ENCODE measurements at regions not wholly inside any gene's neighbourhood (a gene's known extent, or its start where the extent isn't known, plus 50 kb on each side); places are given as distances from the start of the nearest gene placed in this dataset.
"Not testable (repeated sequence)": the region's sequence is repeated elsewhere in the genome, so short reads cannot be mapped to it uniquely, and the experiment has no call there.

DNA sequence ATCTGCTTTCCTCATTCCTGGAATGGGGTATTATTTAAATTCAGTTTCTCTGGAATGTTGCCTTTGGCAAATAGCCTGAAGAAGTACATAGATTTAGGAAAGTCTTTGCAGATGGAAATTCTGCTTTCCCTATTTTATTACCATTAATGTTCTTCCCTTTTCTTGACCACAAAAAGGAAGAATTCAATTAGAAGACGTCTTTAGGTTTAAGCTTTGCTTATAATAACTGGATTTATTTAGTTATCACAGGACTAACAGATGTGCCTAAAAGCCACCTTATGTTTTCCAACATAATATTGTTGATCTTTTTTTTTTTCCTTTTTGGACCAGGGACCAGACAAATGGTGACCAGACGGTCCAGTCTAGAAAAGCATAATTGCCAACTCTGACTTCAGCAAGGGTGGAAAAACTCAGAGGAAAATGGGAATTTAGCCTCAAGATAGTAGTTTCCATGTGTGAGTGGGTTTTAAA, 210.1 kb upstream of the SPRY2 start:
- peak; percentile 19 for DNase-seq (ENCODE audit: low read depth)

DNA sequence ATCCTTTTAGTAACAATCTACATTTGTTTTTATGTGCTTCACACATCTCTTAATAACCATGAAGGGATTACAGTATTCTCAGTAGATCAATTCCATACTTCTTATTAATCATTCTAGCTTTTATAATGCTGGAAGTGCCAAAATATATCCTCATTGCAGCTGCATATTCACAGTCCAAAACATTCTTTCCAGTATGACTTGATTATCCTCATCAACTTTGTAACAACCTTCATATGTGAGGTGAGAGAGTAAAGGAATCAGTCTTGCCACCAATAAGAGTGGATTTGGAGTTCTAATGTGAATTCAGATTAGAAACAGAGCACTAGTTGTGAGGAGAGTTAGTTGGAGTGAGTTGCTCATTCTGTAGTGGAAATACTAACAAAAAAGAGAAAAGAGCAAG, 208.0 kb upstream of the SPRY2 start:
- DNase-seq (ENCODE audit: low read depth) = no peak

DNA sequence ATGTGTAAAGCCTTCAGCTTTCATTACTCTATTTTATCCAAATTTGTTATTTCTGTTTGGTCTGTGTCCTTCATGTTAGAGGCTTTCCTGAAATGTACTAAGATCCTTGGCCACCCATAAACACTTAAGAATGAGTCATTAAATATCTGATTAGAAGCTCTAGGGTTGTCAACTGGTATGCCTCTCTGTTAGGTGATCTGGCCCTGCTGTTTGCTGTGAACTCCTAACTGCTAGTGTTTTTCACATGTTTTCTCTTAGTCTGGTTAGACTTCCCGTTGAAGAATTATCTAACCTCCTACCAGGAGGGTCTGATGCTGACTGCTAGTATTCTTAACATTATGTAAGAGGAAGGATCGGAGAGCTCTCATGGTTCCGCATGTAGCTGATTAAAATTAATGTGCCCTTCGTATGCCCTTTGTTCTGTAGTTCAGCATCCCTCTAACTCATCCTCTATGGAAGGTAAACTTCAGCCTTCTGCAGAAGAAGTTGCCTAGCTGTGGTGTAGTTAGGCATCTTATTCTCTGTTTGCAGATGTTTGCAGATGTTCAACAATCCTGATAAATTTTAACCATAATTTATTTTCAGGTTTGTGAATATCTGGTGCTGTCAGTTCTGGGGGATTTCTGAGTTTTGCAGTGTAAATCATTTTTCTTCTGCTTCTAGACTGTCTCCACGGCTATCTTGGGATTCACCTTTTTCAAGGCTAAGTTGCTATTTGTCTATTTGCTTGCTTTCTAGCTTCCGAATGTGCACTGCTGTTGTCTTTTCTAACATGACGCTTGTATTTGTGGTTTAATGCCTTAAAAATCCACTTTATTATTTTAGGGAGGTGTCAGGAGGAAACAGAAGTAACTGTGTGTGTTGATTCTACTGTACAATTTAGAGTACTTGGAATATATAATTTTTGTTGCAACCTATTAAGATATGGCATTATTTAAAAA, 207.2 kb upstream of the SPRY2 start:
- no peak for DNase-seq (ENCODE audit: low read depth)

DNA sequence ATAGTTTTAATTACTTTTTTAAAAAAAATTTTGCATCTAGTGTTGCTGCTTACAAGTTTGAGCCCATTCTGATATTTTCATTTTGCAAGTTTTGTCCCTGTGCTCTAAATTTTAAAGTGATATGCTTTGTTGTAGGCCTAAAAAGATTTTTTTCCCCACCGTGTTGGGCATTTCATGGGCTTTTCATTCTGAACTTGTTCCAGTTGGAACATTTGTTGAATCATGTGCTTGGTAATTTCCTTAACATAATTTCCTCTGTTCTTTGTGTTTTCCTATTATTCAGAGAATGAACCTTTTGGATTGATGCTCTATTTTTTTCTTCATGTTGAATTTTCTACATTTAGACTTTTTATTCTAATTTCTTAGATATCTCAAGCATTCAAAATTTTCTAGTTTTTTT, 206.4 kb upstream of the SPRY2 start:
- no peak for DNase-seq (ENCODE audit: low read depth)

DNA sequence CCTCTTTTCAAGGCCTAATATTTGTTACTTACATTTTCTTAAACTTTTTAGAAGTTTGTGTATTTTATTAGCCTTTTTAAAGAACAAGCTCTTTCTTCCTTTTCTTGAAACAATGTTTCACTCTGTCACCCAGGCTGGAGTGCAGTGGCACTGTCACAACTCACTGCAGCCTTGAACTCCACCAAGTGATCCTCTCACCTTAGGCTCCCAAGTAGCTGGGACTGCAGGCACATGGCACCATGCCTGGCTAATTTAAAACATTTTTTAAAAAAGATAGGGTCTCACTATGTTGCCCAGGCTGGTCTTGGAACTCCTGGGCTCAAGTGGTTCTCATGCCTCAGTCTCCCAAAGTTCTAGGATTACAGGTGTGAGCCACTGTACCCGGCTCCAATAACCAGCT, 192.2 kb upstream of the SPRY2 start:
- no peak for DNase-seq (ENCODE audit: low read depth)

DNA sequence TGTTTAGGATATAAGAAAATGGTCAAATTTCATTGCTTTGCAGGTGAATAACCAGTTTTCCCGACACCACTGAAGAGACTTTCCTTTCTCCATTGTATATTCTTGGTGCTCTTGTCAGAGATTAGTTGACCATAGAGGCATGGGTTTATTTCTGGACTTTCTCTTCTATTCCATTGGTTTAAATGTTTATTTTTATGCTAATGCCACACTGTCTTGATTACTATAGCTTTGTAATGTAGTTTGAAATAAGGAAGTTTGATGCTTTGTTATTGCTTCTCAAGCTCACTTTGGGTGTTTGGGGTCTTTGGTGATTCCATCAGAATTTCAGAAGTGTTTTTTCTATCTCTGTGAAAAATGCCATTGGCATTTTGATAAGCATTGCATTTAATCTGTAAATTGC, 190.0 kb upstream of the SPRY2 start:
- DNase-seq (ENCODE audit: low read depth) = no peak

DNA sequence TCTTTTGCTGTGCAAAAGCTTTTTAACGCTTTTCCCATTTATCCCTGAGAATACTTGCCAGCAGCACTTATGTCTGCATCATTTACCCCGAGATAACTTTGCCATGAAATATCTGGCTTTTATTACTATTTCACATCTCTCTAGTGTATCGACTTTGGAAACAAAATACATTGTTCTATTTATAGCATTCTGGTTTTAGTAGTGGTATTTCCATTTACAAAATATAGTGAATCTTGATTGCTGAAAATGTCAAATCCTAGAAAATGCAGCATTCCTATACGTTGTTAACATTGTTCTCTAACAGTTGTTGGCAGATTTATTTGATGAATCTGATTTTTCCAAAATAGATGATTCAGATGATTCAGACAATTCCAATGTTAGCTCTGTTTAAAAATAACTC, 189.3 kb upstream of the SPRY2 start:
- DNase-seq (ENCODE audit: low read depth) = peak; percentile 21

DNA sequence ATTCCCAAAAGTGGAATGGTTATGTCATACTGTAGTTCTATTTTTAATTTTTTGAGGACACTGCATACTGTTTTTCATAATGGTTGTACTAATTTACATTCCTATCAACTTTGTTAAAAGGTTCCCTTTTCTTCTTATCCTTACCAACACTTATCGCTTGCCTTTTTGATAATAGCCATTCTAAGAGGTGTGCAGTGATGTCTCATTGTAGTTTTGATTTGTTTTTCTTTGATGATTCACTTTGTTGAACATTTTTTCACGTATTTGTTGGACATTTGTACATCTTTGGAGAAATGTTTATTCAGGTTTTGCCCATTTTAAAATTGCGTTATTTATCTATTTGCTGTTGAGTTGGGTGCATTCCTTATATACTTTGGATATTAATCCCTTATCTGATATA, 188.8 kb upstream of the SPRY2 start:
- DNase-seq (ENCODE audit: low read depth) = no peak

DNA sequence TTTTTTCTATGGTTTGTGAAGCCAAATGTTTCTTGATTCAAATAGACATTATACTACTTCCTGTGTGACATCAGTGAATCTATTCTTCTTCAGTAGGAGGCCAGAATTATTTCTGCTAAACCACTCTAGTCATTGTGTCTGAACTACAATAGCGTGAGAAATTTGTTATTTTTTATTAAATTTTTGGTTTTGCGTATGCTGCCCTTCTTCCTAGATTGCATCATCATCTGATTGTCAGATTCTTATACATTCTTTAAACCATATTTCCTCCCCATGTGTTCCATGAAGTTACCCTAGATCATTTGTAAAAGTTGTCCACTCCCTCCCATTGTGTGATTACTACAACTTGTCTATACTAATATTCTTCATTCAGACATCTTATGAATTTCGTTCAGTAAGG, 187.8 kb upstream of the SPRY2 start:
- DNase-seq (ENCODE audit: low read depth) = no peak

DNA sequence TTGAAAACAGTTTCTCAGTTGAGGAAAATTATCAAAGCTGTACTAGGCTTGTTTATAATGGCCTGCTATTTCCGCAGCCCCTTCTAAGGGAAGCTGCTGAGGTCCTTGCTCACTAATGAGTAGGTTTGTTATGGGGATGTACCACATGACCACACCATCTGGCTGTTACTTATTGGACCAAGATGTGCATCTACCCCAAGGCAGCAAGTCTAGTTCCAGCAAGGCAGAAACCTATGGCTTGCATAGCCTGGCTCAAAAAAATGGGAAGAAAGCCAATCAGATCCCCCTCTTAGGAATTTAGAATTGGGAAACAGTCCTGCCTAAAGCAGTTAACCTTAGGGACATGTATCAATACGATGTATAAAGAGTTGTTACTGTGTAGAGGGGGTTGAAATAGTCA, 186.5 kb upstream of the SPRY2 start:
- DNase-seq (ENCODE audit: low read depth) = no peak

DNA sequence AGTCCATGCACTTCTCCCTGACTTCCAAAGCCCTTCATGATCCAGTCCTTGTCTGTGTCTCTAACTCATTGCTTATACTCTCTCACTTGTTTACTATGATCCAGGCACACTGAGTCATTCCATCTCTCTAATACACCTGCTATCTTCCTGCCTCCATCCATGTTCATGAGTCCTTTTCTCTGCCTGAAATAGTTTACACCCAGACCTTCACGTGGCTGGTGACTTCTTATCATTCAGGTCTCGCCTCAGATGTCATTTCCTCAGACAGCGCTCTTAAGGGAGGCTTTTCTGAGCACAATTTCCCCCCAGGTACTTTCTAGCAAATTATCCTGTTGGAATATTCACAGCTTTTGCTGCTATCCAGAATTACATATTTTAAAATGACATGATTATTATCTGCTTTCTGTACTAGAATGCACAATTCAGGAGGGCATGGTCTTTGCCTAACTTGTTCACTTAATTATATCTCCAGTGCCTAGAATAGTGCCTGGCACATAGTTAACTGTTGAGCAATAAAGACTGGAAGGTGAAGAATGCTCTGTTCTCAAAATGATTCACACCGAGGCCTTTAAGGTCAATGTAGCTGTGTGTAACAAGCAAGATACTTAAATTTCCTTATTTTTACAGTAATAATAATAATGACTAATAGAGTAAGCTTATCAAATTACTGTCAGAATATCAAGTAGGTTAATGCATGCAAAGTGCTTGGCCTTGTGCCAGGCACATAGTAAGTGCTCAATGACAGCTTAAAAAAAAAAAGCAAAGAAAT, 183.7 kb upstream of the SPRY2 start:
- peak; percentile 27 for DNase-seq (ENCODE audit: low read depth)

DNA sequence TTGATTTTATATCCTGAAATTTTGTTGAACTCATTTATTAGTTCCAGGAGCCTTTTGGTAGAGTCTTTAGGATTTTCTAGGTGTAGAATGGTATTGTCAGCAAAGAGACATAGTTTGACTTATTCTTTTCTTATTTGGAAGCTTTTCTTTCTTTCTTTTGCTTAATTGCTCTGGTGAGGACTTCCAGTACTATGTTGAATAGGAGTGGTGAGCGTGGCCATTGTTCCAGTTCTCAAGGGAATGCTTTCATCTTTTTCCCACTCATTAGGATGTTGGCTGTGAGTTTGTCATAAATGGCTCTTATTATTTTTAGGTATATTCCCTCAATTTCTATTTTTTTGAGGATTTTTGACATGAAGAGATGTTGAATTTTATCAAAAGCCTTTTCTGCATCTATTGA, 182.2 kb upstream of the SPRY2 start:
- DNase-seq (ENCODE audit: low read depth) = no peak

DNA sequence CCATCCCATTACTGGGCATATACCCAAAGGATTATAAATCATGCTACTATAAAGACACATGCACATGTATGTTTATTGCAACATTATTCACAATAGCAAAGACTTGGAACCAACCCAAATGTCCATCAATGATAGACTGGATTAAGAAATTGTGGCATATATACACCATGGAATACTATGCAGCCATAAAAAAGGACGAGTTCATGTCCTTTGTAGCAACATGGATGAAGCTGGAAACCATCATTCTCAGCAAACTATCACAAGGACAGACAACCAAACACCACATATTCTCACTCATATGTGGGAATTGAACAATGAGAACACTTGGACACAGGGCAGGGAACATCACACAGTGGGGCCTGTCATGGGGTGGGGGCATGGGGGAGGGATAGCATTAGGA, 181.5 kb upstream of the SPRY2 start:
- DNase-seq (ENCODE audit: low read depth) = not testable (repeated sequence)

DNA sequence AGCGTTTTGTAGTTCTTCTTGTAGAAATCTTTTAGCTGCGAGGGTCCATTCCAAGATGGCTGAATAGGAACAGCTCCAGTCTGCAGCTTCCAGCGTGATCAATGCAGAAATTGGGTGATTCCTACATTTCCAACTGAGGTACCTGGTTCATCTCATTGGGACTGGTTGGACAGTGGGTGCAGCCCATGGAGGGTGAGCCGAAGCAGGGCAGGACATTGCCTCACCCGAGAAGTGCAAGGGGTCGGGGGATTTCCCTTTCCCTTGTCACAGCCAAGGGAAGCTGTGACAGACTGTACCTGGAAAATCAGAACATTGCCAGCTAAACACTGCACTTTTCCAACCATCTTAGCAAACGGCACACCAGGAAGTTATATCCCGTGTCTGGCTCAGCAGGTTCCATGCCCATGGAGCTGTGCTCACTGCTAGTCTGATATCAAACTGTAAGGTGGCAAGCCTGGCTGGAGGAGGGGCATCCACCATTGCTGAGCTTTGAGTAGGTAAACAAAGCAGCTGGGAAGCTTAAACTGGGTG, 176.0 kb upstream of the SPRY2 start:
- no peak for DNase-seq (ENCODE audit: low read depth)

DNA sequence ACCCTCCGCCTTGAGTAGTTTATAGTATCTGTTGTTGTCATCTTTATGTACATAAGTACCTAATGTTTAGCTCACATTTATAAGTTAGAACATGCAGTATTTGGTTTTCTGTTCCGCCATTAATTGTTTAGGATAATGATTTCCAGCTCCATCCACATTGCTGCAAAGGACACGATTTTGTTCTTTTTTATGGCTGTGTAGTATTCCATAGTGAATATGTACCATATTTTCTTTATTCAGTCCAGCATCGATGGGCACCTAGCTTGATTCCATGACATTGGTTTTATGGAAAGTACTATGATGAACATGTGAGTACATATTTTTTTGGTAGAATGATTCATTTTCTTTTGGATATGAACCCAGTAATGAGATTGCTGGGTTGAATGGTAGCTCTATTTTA, 174.4 kb upstream of the SPRY2 start:
- no peak for DNase-seq (ENCODE audit: low read depth)

DNA sequence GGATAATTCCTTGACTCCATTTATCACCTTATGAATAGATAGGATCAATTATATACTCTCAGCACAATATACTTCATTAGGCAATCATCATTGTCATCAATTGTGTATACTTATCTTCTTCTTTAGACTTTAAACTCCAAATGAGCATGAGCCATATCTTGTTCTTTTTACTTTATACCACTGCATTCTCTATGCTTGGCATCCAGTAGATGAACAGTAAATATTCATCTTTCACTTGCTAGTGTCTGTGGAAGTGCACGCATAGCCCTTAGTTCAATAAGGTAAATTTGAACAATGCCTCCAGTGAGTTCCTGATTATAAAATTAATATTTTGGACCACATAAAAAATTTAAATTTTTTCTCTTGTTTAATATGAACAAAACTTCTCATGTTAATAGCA, 172.3 kb upstream of the SPRY2 start:
- no peak for DNase-seq (ENCODE audit: low read depth)

DNA sequence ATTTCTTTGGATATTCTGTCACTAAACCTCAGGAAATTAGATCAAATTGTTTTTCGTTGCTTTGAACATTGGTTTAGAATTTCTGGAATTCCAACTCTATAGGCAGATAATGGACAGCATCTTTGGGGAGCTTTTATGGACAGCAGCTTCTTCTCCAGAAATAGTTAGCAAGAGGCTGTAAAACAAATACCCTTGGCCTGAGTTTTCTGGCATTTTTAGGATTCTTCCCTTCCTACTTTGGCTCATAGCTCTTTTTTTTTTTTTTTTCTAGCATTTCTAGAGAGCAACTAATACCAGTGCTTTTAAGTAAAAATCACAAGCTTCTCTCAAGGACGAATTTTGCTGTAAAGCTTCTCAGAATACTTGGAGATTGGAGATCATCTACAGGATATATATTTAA, 169.8 kb upstream of the SPRY2 start:
- no peak for DNase-seq (ENCODE audit: low read depth)

DNA sequence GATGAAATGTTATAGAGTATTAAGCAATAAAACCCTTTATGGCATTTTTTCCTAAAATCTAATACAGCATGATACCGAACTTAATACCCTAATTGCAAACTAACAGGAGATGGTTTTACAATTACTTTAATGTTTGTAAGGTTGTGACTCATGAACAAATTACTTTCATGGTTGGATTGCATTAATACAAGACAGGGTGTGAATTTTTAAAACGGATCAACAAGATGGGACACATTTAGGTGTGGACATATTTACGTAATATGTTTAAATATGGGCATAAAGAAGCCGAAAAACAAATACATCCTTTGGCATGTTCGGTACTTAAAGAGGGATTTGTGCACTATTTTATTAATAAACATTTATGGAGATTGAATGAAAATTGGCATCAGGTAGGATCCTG, 168.3 kb upstream of the SPRY2 start:
- no peak for DNase-seq (ENCODE audit: low read depth)

DNA sequence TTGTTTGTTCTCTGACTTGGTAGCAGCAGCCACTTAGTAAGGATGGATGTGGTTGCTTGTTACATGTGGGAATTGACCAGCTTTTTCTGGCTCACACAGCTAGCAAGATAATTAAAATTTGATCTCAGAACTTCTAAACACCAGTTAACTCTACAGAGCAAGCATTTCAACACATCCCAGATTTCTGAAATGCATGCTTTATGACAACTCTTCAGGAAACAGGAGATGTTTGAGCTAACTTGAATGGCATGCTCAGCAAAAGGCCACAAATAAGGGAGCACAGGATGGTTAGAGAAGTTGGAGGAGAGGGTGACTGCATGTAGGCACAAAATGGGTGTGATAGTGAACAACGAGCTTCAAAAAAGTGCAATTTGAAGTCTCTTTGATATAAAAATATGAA, 167.1 kb upstream of the SPRY2 start:
- peak; percentile 54 for DNase-seq (ENCODE audit: low read depth)

DNA sequence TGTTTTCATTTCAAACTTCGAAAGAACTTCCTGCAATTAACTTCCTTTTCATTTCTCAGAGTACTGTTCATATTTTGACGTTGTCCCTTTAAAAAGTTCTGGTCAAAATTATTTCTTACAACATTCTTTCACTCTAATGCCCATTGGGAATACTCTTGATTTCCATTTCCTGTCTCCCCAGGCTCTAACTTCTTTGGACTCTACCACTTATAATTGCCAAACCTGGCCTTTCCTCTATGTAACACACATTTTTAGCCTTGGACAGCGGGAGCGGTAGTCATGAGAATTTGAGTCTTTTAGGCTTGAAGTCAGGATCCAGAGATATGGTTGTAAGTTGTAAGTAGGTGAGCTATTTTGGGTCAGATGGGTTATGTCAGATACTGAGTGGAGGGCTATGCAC, 163.5 kb upstream of the SPRY2 start:
- peak; percentile 19 for DNase-seq (ENCODE audit: low read depth)

DNA sequence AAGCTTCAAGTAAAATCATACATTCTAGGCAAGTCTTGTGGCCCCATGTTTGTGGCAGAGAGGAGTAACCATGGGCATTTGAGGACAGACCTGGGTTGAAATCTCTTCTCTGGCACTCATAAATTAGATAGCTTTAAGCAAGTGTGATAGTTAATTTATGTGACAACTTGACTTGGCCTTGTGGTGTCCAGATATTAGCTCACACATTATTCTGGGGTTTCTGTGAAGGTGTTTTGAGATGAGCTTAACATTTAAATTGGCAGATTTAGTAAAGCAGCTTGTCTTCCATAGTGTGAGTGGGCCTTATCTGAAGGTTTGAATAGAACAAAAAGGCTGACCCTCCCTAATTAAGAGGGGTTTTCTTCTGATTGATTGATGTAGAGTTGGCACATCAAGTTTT, 161.4 kb upstream of the SPRY2 start:
- DNase-seq (ENCODE audit: low read depth) = no peak

DNA sequence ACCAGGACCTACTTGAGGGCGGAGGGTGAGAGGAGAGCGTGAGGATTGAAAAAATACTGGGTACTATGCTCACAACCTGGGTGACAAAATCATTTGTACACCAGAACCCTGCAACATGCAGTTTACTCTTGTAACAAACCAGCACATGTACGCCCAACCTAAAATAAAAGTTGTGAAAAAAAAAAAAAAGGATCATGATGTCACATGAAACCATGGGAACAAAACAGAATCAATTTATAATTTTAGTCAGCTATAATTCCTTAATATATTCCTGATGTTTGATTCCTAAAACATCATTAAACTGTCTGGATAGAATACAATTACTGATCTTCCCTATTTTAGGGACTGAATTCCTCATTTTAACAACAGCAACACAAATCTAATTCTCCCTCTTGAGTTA, 160.6 kb upstream of the SPRY2 start:
- no peak for DNase-seq (ENCODE audit: low read depth)

All from fibroblast of gingiva (primary cell).